RKO (cell line): ENCODE measurements at regions not wholly inside any gene's neighbourhood (a gene's known extent, or its start where the extent isn't known, plus 50 kb on each side); places are given as distances from the start of the nearest gene placed in this dataset.
A peak's percentile ranks its signal among the peaks of the same experiment; 100 is the strongest.

Experiments used
- DNase-seq: peaks from one replicate; pipeline ENCODE4 v3.0.0-alpha.2; 2016; ENCODE audit warnings: low spot score

DNA sequence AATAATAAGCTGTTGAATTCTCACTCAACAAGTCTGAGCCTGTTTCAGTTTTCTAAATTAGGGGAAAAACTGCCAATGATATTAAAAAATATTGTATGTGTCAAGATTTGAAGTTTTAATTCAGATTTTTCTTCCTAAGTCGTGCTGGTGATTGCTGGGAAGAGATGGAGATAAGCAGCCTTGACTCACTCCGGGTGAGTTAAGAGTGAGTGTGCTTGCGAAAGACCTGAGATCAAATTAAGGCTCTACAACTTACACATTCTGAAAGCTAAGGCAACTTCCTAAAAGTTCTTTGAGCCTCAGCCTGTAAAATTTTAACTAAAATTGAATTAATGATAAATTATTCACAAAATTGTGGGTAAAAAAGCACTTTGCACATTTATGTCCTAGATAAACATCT is 1441.2 kb downstream of the PCDH7 start:
- peak; percentile 57 for DNase-seq

DNA sequence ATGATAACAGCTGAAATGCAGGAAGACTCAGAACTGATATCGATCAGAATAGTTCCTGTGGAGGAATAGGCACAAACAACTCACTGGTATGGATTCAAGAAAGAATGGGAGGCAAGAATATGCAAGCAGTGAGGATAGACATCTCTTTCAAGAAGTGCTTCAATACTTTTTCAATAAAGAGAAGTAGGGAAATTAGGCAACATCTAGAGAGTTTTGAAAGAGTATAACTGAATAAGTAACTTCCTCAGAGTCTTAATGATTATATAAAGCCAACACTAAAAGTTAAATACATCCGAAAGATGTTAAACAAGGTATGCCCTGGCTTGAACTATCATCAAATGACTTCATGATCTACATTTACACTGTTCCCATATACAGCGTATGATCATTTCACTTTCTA is 1443.0 kb downstream of the PCDH7 start:
- DNase-seq: no peak

DNA sequence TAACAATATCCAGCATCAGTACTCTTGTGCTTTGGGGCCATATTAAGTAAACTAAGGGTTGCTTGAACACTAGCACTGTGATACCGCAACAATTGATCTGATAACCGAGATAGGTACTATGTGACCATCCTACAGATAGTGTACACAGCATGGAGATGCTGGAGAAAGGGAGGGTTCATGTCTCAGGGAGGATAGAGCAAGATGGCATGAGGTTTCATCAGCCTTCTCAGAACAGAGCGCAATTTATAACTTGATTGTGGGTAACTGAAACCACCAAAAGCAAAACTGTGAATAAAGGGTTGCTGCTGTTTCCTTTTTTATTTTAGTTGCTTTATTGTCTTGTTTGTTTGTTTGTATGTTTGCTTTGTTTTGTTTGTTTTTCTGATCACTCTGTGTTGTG is 1449.7 kb downstream of the PCDH7 start:
- DNase-seq: no peak

- no peak for DNase-seq
Measured at GRCh38 chr4:32172086-32172485, 1451.9 kb downstream of the PCDH7 start.

- peak; percentile 23 for DNase-seq
Measured at GRCh38 chr4:32172761-32173160, 1452.6 kb downstream of the PCDH7 start.

- DNase-seq: no peak
Measured at GRCh38 chr4:32180086-32180485, 1459.9 kb downstream of the PCDH7 start.

GRCh38 chr4:32184186-32184585 is 1464.0 kb downstream of the PCDH7 start:
- no peak for DNase-seq

DNA sequence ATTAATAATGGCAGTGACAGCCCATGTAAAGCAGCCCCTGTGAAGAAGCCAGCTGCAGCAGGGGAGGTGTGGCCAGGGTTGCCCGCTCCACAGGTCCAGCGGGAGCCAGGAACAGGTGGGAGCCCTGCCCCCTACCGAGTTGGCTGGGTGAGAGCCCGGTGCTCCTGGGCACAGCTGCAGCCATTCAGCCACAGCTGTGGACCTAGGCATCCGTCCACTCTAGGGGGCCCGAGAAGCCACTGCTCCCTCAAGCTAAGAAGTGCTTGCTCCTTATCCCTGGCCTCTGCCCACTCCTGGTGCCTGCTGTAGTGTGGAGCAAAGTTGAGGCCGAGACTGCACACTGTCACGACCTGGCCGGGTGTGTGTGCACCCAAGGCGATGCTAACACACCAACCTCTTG is 1469.0 kb downstream of the PCDH7 start:
- no peak for DNase-seq

DNA sequence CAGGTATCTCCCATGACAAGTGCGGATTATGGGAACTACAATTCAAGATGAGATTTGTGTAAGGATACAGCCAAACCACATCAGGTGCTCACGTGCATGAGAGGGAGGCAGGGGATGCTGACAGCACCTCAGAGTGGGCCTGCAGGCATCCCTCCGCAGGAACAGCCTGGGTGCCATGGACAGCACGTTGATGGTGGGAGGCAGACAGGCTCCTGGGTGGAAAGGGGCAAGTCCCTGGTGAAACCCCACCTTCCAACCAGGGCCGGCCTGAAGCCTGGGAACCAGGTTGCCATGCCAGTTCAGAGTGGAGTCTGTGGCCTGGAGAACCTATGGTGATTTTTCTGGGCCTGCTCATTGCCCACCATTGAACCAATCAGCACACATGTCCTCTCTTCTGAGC is 1469.6 kb downstream of the PCDH7 start:
- DNase-seq: no peak

- DNase-seq: no peak
Measured at GRCh38 chr4:32191961-32192360, 1471.8 kb downstream of the PCDH7 start.

- DNase-seq: no peak
Measured at GRCh38 chr4:32192363-32192762, 1472.2 kb downstream of the PCDH7 start.

GRCh38 chr4:32192991-32193390 is 1472.8 kb downstream of the PCDH7 start:
- no peak for DNase-seq

DNA sequence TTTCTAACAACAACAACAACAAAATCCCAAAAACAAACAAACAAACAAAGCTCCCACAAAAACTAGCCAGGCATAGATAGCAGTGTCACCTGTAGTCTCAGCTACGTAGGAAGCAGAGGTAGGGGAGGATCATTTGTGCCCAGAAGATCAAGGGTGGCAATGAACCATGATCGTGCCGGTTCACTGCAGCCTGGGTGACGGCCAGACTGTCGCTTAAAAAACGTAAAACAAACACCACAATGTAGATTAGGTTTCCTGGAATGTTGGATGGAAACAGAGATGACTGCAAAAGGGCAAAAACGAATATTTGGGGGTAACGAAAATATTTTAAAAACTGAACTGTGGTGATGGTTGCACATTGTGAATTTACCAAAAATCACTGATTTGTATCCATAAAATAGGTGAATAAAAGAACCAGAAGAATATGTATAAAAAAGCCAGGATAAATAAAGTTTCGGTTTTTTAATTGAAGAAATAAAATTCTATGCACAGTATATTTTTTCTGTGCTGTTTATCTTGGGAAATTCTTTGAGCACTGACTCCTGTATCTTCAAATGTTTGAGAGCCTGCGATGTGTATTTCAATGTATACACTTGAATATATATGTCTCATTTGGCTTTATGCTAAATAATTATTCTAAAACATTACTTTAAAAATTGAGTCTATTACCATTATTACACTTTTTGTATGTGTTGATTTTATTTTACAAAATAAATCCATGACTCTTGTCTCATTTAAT is 1477.0 kb downstream of the PCDH7 start:
- no peak for DNase-seq

- DNase-seq: no peak
Measured at GRCh38 chr4:32199639-32200038, 1479.5 kb downstream of the PCDH7 start.

GRCh38 chr4:32203340-32203739 is 1483.2 kb downstream of the PCDH7 start:
- no peak for DNase-seq

DNA sequence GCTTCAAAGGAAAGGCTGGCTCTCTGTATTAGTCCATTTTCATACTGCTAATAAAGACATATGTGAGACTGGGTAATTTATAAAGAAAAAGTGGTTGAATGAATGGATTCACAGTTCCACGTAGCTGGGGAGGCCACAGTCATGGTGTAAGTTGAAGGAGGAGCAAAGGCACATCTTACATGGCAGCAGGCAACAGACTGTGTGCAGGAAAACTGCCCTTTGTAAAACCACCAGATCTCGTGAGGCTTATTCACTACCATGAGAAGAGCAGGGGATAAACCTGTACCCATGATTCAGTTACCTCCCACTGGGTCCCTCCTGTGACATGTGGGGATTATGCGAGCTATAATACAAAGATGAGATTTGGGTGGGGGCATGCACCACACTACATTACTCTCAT is 1486.6 kb downstream of the PCDH7 start:
- DNase-seq: no peak

DNA sequence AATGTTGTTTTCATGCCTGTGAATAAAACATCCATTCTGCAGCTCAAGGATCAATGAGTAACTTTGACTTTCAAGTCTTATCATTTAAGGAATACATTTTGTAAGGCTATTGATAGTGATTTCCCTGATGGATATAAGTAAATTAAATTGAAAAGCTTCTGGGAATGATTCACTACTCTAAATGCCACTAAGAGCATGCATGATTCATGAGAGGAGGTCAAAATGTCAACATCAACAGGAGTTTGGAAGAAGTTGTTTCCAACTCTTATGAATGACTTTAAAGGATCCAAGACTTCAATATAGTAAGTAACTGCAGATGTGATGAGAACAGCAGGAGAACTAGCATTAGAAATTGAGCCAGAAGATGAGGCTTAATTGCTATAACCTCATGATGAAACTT is 1487.3 kb downstream of the PCDH7 start:
- no peak for DNase-seq

GRCh38 chr4:32215277-32215676 is 1495.1 kb downstream of the PCDH7 start:
- no peak for DNase-seq

DNA sequence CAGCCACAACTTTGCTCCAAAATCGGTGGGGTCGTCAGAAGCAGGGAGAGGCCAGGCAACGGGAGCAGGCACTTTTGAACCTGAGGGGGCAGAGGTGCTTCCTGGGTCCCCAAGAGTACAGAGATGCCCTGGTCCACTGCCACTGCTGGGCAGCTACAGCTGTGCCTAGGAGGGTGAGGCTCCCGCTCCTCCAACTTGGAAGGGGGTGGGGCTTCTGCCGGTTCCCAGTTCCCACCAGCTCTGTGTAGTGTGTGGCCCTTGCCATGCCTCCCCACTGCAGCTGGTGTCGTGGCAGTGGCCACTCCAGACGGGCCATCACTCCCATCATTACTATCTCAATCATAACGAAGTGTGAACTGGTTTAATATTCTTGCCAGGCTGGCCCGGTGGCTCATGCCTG is 1496.3 kb downstream of the PCDH7 start:
- DNase-seq: no peak

GRCh38 chr4:32219306-32220075 is 1499.3 kb downstream of the PCDH7 start:
- DNase-seq: no peak

GRCh38 chr4:32226204-32226603 is 1506.0 kb downstream of the PCDH7 start:
- DNase-seq: peak; percentile 89

DNA sequence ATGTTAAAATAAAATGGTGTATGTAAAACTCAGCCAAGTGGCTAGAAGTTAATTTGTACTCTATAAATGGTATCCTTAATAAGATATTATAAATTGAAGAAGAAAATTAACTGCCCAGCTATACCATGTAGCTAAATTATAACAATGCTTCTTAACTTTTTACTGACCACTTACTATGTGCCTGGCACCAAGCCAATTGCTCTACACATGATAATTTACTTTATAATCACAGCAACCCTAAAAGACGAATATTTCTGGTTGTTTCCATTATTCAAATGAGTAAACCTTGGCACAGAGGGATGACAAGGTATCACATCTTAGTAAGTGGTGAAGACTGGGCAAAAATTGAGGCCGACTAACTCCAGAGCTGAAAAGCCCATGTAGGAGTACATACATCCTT is 1506.6 kb downstream of the PCDH7 start:
- DNase-seq: no peak

- no peak for DNase-seq
Measured at GRCh38 chr4:32243926-32244325, 1523.8 kb downstream of the PCDH7 start.

DNA sequence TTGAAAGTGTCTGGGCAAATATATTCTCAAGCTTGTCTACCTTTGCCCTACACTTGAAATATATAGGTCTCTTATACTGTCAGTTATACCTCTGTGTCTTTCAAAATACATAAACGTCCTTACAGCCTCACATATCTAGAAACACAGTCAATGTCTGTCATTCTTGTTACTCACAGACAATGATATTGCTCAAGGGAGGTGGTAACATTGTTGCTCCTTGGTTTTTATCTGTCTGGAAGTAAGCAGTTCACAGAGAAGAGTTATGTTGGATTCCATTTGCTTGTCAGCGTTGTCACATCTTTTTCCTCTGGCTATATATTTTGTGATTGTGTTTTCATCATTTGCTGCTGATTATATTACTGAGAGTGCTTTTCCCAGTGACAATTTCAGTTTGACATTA is 1528.9 kb downstream of the PCDH7 start:
- no peak for DNase-seq
